Choroid plexus epithelial cell (primary cell): ENCODE measurements at regions not wholly inside any gene's neighbourhood (a gene's known extent, or its start where the extent isn't known, plus 50 kb on each side); places are given as distances from the start of the nearest gene placed in this dataset.

Experiments
- DNase-seq: peaks from one replicate; pipeline ENCODE4 v3.0.0-alpha.2; 2010; ENCODE audit warnings: low read depth
- H3K4me3 ChIP-seq: 2 replicates; pipeline ENCODE4 v1.5.1; 2011; ENCODE audit warnings: low read depth, mild to moderate bottlenecking, control low read depth, low read length, moderate library complexity
- CTCF ChIP-seq: conservative IDR thresholded peaks from 2 replicates; pipeline ENCODE4 v1.5.1; 2011; ENCODE audit warnings: low read depth, mild to moderate bottlenecking, control low read depth, inconsistent platforms, low read length, moderate library complexity

DNA sequence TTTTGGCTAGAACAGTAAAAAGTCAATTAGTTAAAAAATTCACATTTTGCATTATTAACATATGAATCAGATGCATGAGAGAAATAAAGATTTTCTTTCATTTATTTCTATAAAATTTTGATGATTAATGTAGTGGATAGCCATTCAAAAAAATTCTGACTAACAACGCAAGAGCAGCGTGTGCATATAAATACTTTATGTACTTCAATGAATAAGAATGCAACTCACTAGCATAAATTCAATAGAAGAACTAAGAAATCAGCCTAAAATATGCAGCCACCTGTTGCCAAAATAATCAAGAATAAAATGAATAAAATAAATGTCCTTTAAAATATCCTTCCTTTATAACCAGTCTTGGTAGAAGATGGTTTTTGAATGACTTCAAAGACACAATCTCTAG lies 471.9 kb downstream of the PDGFC start:
- TF ChIP-seq CTCF: no peak
- DNase-seq: no peak
- H3K4me3 ChIP-seq: no peak overlapping the region

- TF ChIP-seq CTCF: no peak
- no peak overlapping the region for H3K4me3 ChIP-seq
- no peak for DNase-seq
These were observed 474.1 kb downstream of the PDGFC start for GRCh38 chr4:156497486-156497885.

- no peak overlapping the region for H3K4me3 ChIP-seq
- peak; percentile 42 for DNase-seq
- no peak for TF ChIP-seq CTCF
These were observed 474.8 kb downstream of the PDGFC start for GRCh38 chr4:156496797-156497196.

- no peak overlapping the region for H3K4me3 ChIP-seq
- TF ChIP-seq CTCF: no peak
- no peak for DNase-seq
These were observed 475.8 kb downstream of the PDGFC start for GRCh38 chr4:156495836-156496235.

DNA sequence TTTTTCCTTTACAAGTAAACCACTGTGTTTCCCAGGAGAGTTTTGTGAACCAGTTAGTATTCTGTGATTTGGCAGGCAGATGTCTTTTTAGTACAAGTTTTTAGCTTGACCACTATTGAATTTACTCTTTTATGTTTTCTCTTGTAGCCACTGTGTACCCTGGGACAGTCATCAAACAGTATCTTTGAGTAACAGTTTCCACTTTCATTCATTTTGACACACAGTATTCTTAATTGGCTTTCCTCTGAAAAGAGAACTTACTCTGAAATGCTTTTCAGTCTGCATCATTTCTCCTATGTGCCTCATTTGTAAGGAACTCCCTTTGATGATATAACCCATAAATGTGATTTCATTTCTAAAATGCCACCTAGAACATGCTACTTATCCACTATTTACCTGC lies 476.5 kb downstream of the PDGFC start:
- no peak overlapping the region for H3K4me3 ChIP-seq
- no peak for TF ChIP-seq CTCF
- no peak for DNase-seq

- no peak for TF ChIP-seq CTCF
- H3K4me3 ChIP-seq: no peak overlapping the region
- DNase-seq: no peak
These were observed 477.7 kb downstream of the PDGFC start for GRCh38 chr4:156493858-156494257.

GRCh38 chr4:156487107-156487506 lies 484.5 kb downstream of the PDGFC start:
- no peak for DNase-seq
- TF ChIP-seq CTCF: no peak

More at GRCh38 chr4:156487107-156487506, 484.5 kb downstream of the PDGFC start:
- H3K4me3 ChIP-seq: no peak overlapping the region
